ENCODE measurements at regions not wholly inside any gene's neighbourhood (a gene's known extent, or its start where the extent isn't known, plus 50 kb on each side); places are given as distances from the start of the nearest gene placed in this dataset.
A peak's percentile ranks its signal among the peaks of the same experiment; 100 is the strongest.
"Not testable (repeated sequence)": the region's sequence is repeated elsewhere in the genome, so short reads cannot be mapped to it uniquely, and the experiment has no call there.

- peak overlapping the region; percentile 64 for H3K9ac ChIP-seq
These were observed 187.6 kb downstream of the CSNK1G3 start for GRCh38 chr5:123699571-123699970.

DNA sequence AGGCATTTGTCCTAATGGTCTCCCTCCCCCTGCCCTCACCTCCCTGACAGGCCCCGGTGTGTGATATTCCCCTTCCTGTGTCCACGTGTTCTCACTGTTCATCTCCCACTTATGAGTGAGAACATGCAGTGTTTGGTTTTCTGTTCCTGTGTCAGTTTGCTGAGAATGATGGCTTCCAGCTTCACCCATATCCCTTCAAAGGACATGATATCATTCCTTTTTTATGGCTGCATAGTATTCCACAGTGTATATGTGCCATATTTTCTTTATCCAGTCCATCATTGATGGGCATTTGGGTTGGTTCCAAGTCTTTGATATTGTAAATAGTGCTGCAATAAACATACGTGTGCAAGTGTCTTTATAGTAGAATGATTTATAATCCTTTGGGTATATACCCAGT, 187.0 kb downstream of the CSNK1G3 start:
- H3K4me3 ChIP-seq (ENCODE audit: low read depth in 2 of 2, low read length in 1 of 2); H3K9ac ChIP-seq; POLR2A ChIA-PET; CTCF ChIA-PET; DNase-seq; H3K27me3 ChIP-seq (ENCODE audit: insufficient read depth); H2AFZ ChIP-seq (ENCODE audit: low read depth); H4K20me1 ChIP-seq (ENCODE audit: insufficient read depth); H3K79me2 ChIP-seq (ENCODE audit: insufficient read depth); H3K36me3 ChIP-seq (replicated peaks in 1 of 2; ENCODE audit: control insufficient read depth in 1 of 2, insufficient read depth in 2 of 2, low read length in 1 of 2); H3K9me2 ChIP-seq; H3K9me3 ChIP-seq; H3K27ac ChIP-seq (ENCODE audit: low read depth in 2 of 2, low read length in 1 of 2); H3K4me2 ChIP-seq: not testable (repeated sequence)
- peaks cover 15% of the 10 kb centered on the region for H3F3A ChIP-seq (replicated peaks; ENCODE audit: insufficient read depth)
- 91% methylated on average over 3 of the region's 3 CpGs for WGBS (ENCODE audit: low lambda C conversion rate)
- peaks cover 0 to 21% of the 10 kb centered on the region in 2 experiments; a peak in 3 of 4 replicates for H3K4me1 ChIP-seq (ENCODE audit: control insufficient read depth in 1 of 2, insufficient read depth in 2 of 2, low read depth in 1 of 2, low read length in 1 of 2)

More at GRCh38 chr5:123699571-123699970, 187.6 kb downstream of the CSNK1G3 start:
- H3K9me3 ChIP-seq: no peaks in the 10 kb centered on the region
- H2AFZ ChIP-seq (ENCODE audit: low read depth): no peak overlapping the region
- peak overlapping the region in 1 of 2 experiments; percentile 95; a peak in 3 of 4 replicates for H3K27ac ChIP-seq (ENCODE audit: low read depth in 2 of 2, low read length in 1 of 2)
- TF ChIP-seq GATA2 (CRISPR knock-in tag; IDR thresholded peaks at IDR 0.05) (no peak), IRF3 (IDR thresholded peaks at IDR 0.05; ENCODE audit: low read depth, low read length) (no peak), TAF1 (IDR thresholded peaks at IDR 0.05; ENCODE audit: borderline replicate concordance, low read depth, low read length) (no peak), EZH2phosphoT487 (IDR thresholded peaks at IDR 0.05; ENCODE audit: borderline replicate concordance, low read depth) (no peak), RXRA (IDR thresholded peaks at IDR 0.05; ENCODE audit: borderline replicate concordance, low read depth) (no peak), ELF1 (IDR thresholded peaks at IDR 0.05) (no peak), MEF2A (IDR thresholded peaks at IDR 0.05; ENCODE audit: borderline replicate concordance, low read depth) (no peak), POLR2AphosphoS5 (IDR thresholded peaks at IDR 0.05; ENCODE audit: low read depth, low read length) (no peak), RFX5 (IDR thresholded peaks at IDR 0.05; ENCODE audit: low read length) (no peak), EP300 (IDR thresholded peaks at IDR 0.05; ENCODE audit: borderline replicate concordance in 1 of 2, low read depth in 1 of 2, low read length in 1 of 2) (no peak), NFIC (IDR thresholded peaks at IDR 0.05; ENCODE audit: borderline replicate concordance) (no peak), ZBTB33 (IDR thresholded peaks at IDR 0.05; ENCODE audit: borderline replicate concordance, low read depth) (no peak), GABPA (IDR thresholded peaks at IDR 0.05; ENCODE audit: low read depth) (no peak), MXI1 (IDR thresholded peaks at IDR 0.05; ENCODE audit: low read depth, low read length) (no peak), FOXM1 (IDR thresholded peaks at IDR 0.05; ENCODE audit: low read depth) (no peak), RAD21 (IDR thresholded peaks at IDR 0.05; ENCODE audit: low read length) (no peak)
- TF ChIP-seq, protein P1, sequence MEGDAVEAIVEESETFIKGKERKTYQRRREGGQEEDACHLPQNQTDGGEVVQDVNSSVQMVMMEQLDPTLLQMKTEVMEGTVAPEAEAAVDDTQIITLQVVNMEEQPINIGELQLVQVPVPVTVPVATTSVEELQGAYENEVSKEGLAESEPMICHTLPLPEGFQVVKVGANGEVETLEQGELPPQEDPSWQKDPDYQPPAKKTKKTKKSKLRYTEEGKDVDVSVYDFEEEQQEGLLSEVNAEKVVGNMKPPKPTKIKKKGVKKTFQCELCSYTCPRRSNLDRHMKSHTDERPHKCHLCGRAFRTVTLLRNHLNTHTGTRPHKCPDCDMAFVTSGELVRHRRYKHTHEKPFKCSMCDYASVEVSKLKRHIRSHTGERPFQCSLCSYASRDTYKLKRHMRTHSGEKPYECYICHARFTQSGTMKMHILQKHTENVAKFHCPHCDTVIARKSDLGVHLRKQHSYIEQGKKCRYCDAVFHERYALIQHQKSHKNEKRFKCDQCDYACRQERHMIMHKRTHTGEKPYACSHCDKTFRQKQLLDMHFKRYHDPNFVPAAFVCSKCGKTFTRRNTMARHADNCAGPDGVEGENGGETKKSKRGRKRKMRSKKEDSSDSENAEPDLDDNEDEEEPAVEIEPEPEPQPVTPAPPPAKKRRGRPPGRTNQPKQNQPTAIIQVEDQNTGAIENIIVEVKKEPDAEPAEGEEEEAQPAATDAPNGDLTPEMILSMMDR (IDR thresholded peaks at IDR 0.05): no peak
- TF ChIP-seq, protein P2, sequence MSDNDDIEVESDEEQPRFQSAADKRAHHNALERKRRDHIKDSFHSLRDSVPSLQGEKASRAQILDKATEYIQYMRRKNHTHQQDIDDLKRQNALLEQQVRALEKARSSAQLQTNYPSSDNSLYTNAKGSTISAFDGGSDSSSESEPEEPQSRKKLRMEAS (IDR thresholded peaks at IDR 0.05; ENCODE audit: low read depth): no peak
- TF ChIP-seq, protein P3, sequence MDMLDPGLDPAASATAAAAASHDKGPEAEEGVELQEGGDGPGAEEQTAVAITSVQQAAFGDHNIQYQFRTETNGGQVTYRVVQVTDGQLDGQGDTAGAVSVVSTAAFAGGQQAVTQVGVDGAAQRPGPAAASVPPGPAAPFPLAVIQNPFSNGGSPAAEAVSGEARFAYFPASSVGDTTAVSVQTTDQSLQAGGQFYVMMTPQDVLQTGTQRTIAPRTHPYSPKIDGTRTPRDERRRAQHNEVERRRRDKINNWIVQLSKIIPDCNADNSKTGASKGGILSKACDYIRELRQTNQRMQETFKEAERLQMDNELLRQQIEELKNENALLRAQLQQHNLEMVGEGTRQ (IDR thresholded peaks at IDR 0.05; ENCODE audit: borderline replicate concordance, low read depth, low read length): no peak
- H4K20me1 ChIP-seq (ENCODE audit: insufficient read depth): no peaks in the 10 kb centered on the region
- no peaks in the 10 kb centered on the region for H3K36me3 ChIP-seq (replicated peaks in 1 of 2; ENCODE audit: control insufficient read depth in 1 of 2, insufficient read depth in 2 of 2, low read length in 1 of 2)
- 70% methylated on average over 2 of the region's 2 CpGs for whole genome bisulfite sequencing (ENCODE audit: low lambda C conversion rate)
- no peaks in the 10 kb centered on the region for H3K9me2 ChIP-seq
- ChIA-PET CTCF (no interaction called here), POLR2A (no interaction called here)
- H3F3A ChIP-seq (replicated peaks; ENCODE audit: insufficient read depth): peaks cover 15% of the 10 kb centered on the region
- H3K79me2 ChIP-seq (ENCODE audit: insufficient read depth): no peaks in the 10 kb centered on the region
- peaks cover 0 to 21% of the 10 kb centered on the region in 2 experiments; a peak in 3 of 4 replicates for H3K4me1 ChIP-seq (ENCODE audit: control insufficient read depth in 1 of 2, insufficient read depth in 2 of 2, low read depth in 1 of 2, low read length in 1 of 2)
- no peak for DNase-seq
- no peak overlapping the region for H3K4me2 ChIP-seq
- no peak overlapping the region for H3K4me3 ChIP-seq (ENCODE audit: low read depth in 2 of 2, low read length in 1 of 2)
- no peaks in the 10 kb centered on the region for H3K27me3 ChIP-seq (ENCODE audit: insufficient read depth)

Measured in SK-N-SH (cell line).